ENCODE measurements at regions not wholly inside any gene's neighbourhood (a gene's known extent, or its start where the extent isn't known, plus 50 kb on each side); places are given as distances from the start of the nearest gene placed in this dataset.
A peak's percentile ranks its signal among the peaks of the same experiment; 100 is the strongest.

GRCh38 chr2:231648579-231649174 is 56.0 kb downstream of the TEX44 start:
- TF ChIP-seq CTCF (conservative IDR thresholded peaks at IDR 0.05) (peak; percentile 78), ZFX (IDR thresholded peaks at IDR 0.05) (no peak)
